HepG2 (cell line): ENCODE measurements at regions not wholly inside any gene's neighbourhood (a gene's known extent, or its start where the extent isn't known, plus 50 kb on each side); places are given as distances from the start of the nearest gene placed in this dataset.
A peak's percentile ranks its signal among the peaks of the same experiment; 100 is the strongest.

Source experiments
- ARID5B ChIP-seq: IDR thresholded peaks from 2 replicates; pipeline ENCODE4 v1.4.0; 2020; ENCODE audit warnings: mild to moderate bottlenecking, missing genetic modification reagents
- ATF7 ChIP-seq, 2 experiments: fragments of 450-650 bp in 1 of 2; sonication (generic) in 1 of 2; formaldehyde crosslinking in 1 of 2; IDR thresholded peaks; 2 replicates each; pipeline versions ENCODE4 v1.4.0 to v1.6.1; 2016 to 2020; ENCODE audit warnings: antibody characterized with exemption in 1 of 2, mild to moderate bottlenecking in 1 of 2, missing genetic modification reagents in 1 of 2
- BRD4 ChIP-seq: sonication (generic); formaldehyde crosslinking; IDR thresholded peaks from 2 replicates; pipeline ENCODE4 v1.4.0; 2020; ENCODE audit warnings: missing genetic modification reagents
- CBX1 ChIP-seq: IDR thresholded peaks from one replicate; pipeline ENCODE4 v1.6.1; 2016; ENCODE audit warnings: antibody characterized with exemption, low read depth
- CREBL2 ChIP-seq: sonication (generic); formaldehyde crosslinking; IDR thresholded peaks from 2 replicates; pipeline ENCODE4 v1.8.1; 2023; ENCODE audit warnings: missing genetic modification reagents, mild to moderate bottlenecking, borderline replicate concordance
- DRAP1 ChIP-seq: IDR thresholded peaks from 2 replicates; pipeline ENCODE4 v1.6.1; 2016; ENCODE audit warnings: missing genetic modification reagents, missing compliant biosample characterization
- FOXM1 ChIP-seq: sonication (generic); formaldehyde crosslinking; IDR thresholded peaks from 2 replicates; pipeline ENCODE4 v1.5.0; 2020; ENCODE audit warnings: missing genetic modification reagents
- GABPB1 ChIP-seq: IDR thresholded peaks from 2 replicates; pipeline ENCODE4 v1.6.1; 2016; ENCODE audit warnings: mild to moderate bottlenecking, missing genetic modification reagents, moderate library complexity, missing compliant biosample characterization
- GMEB2 ChIP-seq: IDR thresholded peaks from 2 replicates; pipeline ENCODE4 v1.6.1; 2016; ENCODE audit warnings: missing biosample characterization, missing genetic modification reagents, low read depth
- HMG20B ChIP-seq: conservative IDR thresholded peaks from 2 replicates; pipeline ENCODE4 v1.6.1; 2016; ENCODE audit warnings: missing genetic modification reagents, missing compliant biosample characterization
- KDM3A ChIP-seq: IDR thresholded peaks from 2 replicates; pipeline ENCODE4 v1.6.1; 2018; ENCODE audit warnings: low read depth, missing compliant biosample characterization
- KLF6 ChIP-seq: IDR thresholded peaks from 2 replicates; pipeline ENCODE4 v1.8.0; 2016; ENCODE audit warnings: missing biosample characterization, missing genetic modification reagents
- MNT ChIP-seq: fragments of 450-650 bp; IDR thresholded peaks from 2 replicates; pipeline ENCODE4 v1.6.1; 2016
- RBM22 ChIP-seq: fragments of 200-400 bp; formaldehyde crosslinking; optimal IDR thresholded peaks from 2 replicates; pipeline ENCODE3; 2017; ENCODE audit warnings: mild to moderate bottlenecking, low read length, moderate library complexity
- RFX3 ChIP-seq: IDR thresholded peaks from 2 replicates; pipeline ENCODE4 v1.6.1; 2016; ENCODE audit warnings: missing biosample characterization, missing genetic modification reagents
- RNF219 ChIP-seq: sonication (generic); formaldehyde crosslinking; IDR thresholded peaks from 2 replicates; pipeline ENCODE4 v1.5.0; 2020; ENCODE audit warnings: mild to moderate bottlenecking, missing genetic modification reagents
- WIZ ChIP-seq: sonication (generic); formaldehyde crosslinking; IDR thresholded peaks from 2 replicates; pipeline ENCODE4 v1.5.1; 2020; ENCODE audit warnings: mild to moderate bottlenecking, missing genetic modification reagents
- ZNF24 ChIP-seq: fragments of 450-650 bp; IDR thresholded peaks from 2 replicates; pipeline ENCODE4 v1.6.1; 2017; ENCODE audit warnings: antibody characterized with exemption, mild to moderate bottlenecking
- ZNF652 ChIP-seq: IDR thresholded peaks from 2 replicates; pipeline ENCODE4 v1.6.1; 2016; ENCODE audit warnings: low read depth, borderline replicate concordance
- ZNF883 ChIP-seq: sonication (generic); formaldehyde crosslinking; IDR thresholded peaks from 2 replicates; pipeline ENCODE4 v1.5.1; 2020; ENCODE audit warnings: mild to moderate bottlenecking, missing genetic modification reagents; ENCODE audit errors: not compliant biosample characterization

- TF ChIP-seq DRAP1 (CRISPR knock-in tag) = peak; percentile 57; the same call in 1 of the 2 replicates
- peak; percentile 79; the same call in 1 of the 2 replicates for TF ChIP-seq KDM3A (CRISPR knock-in tag)
- no peak for TF ChIP-seq BRD4 (CRISPR knock-in tag)
- no peak for TF ChIP-seq ATF7 (IDR thresholded peaks at IDR 0.05)
- peak; percentile 84 for TF ChIP-seq ATF7 (CRISPR knock-in tag; IDR thresholded peaks at IDR 0.05)
- no peak for TF ChIP-seq ZNF24
- TF ChIP-seq KLF6 (CRISPR knock-in tag) = no peak
- peak; percentile 93 for TF ChIP-seq ARID5B (CRISPR knock-in tag)
- peak; percentile 74 for TF ChIP-seq ZNF883 (CRISPR knock-in tag)
- peak; percentile 93 for TF ChIP-seq HMG20B (CRISPR knock-in tag)
- TF ChIP-seq RBM22 = no peak
- TF ChIP-seq RFX3 = no peak; the same call in 1 of the 2 replicates
- TF ChIP-seq ZNF652 (CRISPR knock-in tag) = no peak; the same call in 1 of the 2 replicates
- peak; percentile 23; the same call in 1 of the 2 replicates for TF ChIP-seq MNT
- TF ChIP-seq CREBL2 (CRISPR knock-in tag) = no peak
- TF ChIP-seq FOXM1 (CRISPR knock-in tag) = no peak
- 0 out of 2 replicates have a peak, but pooled peaks have one; percentile 39 for TF ChIP-seq GMEB2 (CRISPR knock-in tag)
- 0 out of 2 replicates have a peak, but pooled peaks have one; percentile 37 for TF ChIP-seq GABPB1 (CRISPR knock-in tag)
- TF ChIP-seq CBX1 = peak; percentile 62
- TF ChIP-seq RNF219 = no peak
- TF ChIP-seq WIZ (CRISPR knock-in tag) = peak; percentile 26; the same call in 1 of the 2 replicates
Observed at GRCh38 chr17:83151442-83152226, 72.2 kb downstream of the METRNL start (continued).
